HEK293T (cell line): ENCODE measurements at regions not wholly inside any gene's neighbourhood (a gene's known extent, or its start where the extent isn't known, plus 50 kb on each side); places are given as distances from the start of the nearest gene placed in this dataset.

Experiments used
- ARNT ChIP-seq: fragments of 450-650 bp; IDR thresholded peaks from 2 replicates; pipeline ENCODE4 v1.6.1; 2017; ENCODE audit warnings: mild to moderate bottlenecking
- BHLHE40 ChIP-seq: fragments of 450-650 bp; IDR thresholded peaks from 2 replicates; pipeline ENCODE4 v1.6.1; 2016; ENCODE audit warnings: mild to moderate bottlenecking, moderate library complexity, borderline replicate concordance
- CTBP1 ChIP-seq: fragments of 450-650 bp; IDR thresholded peaks from 2 replicates; pipeline ENCODE4 v1.6.1; 2016; ENCODE audit warnings: borderline replicate concordance
- ELF4 ChIP-seq: fragments of 450-650 bp; IDR thresholded peaks from 2 replicates; pipeline ENCODE4 v1.6.1; 2017; ENCODE audit warnings: antibody characterized with exemption
- FOXA1 ChIP-seq: fragments of 450-650 bp; IDR thresholded peaks from 2 replicates; pipeline ENCODE4 v1.6.1; 2016; ENCODE audit warnings: mild to moderate bottlenecking
- FOXK2 ChIP-seq: fragments of 450-650 bp; IDR thresholded peaks from 2 replicates; pipeline ENCODE4 v1.6.1; 2016; ENCODE audit warnings: mild to moderate bottlenecking
- FOXM1 ChIP-seq: fragments of 450-650 bp; IDR thresholded peaks from 2 replicates; pipeline ENCODE4 v1.6.1; 2017; ENCODE audit warnings: mild to moderate bottlenecking, borderline replicate concordance
- NFRKB ChIP-seq: fragments of 450-650 bp; IDR thresholded peaks from 2 replicates; pipeline ENCODE4 v1.6.1; 2016; ENCODE audit warnings: mild to moderate bottlenecking, moderate library complexity
- PKNOX1 ChIP-seq: fragments of 450-650 bp; IDR thresholded peaks from 2 replicates; pipeline ENCODE4 v1.6.1; 2016
- SP1 ChIP-seq: fragments of 450-650 bp; IDR thresholded peaks from 2 replicates; pipeline ENCODE4 v1.6.1; 2017
- SUZ12 ChIP-seq: fragments of 450-650 bp; IDR thresholded peaks from 2 replicates; pipeline ENCODE4 v1.6.1; 2016; ENCODE audit warnings: mild to moderate bottlenecking
- TARDBP ChIP-seq: fragments of 450-650 bp; IDR thresholded peaks from 2 replicates; pipeline ENCODE4 v1.6.1; 2016
- ZNF384 ChIP-seq: fragments of 450-650 bp; IDR thresholded peaks from 2 replicates; pipeline ENCODE4 v1.6.1; 2016

DNA sequence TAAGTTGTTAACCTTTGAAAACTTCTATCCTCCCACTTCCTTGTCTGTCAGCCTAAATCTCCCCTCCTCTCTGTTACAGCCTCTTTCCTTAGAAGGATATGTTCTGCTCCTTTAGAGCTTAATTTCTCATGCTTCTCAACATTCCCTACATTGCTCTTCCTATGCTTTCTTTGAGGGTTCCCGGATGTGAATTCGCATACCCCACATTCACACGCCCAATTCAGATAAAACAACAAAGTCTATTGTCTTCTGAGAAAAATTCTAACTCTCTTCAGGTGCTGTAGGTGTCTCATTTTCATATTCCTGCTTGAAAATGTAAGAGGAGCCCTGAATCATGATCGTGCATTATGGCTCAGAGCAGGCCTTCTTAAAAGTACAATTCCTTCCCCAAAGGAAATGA, 171.8 kb upstream of the DPH6 start:
- TF ChIP-seq TARDBP (no peak), NFRKB (no peak), FOXK2 (no peak), PKNOX1 (no peak), BHLHE40 (no peak), ELF4 (no peak), FOXM1 (no peak), ARNT (no peak), SUZ12 (no peak), SP1 (no peak), FOXA1 (no peak), ZNF384 (no peak), CTBP1 (no peak)
